ENCODE measurements at regions not wholly inside any gene's neighbourhood (a gene's known extent, or its start where the extent isn't known, plus 50 kb on each side); places are given as distances from the start of the nearest gene placed in this dataset.

DNA sequence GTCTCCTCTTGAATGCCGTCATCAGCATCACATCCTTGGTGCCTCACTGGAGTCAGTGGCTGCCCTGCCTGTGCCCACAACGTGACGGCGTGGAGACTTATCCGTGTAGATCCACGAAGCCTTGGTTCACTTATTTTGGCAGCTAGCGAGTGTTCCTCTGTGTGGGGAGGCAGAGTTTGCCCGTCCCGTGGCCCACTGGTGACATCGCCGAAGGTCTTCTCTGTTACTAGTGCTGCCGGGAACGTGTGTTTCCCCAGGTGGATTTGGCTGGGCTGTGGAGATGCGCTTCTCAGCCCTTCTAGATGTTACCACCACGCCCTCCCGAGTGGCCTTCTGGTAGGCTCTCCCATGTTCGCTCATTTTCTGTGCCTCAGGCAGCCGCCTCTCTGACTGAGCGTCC, 169.6 kb downstream of the SEC14L1 start:
- H3K4me3 ChIP-seq (ENCODE audit: insufficient read depth, low read length) = no peak overlapping the region
- no peaks in the 10 kb centered on the region for H3K9me3 ChIP-seq (ENCODE audit: low read depth, low read length)
- no peak overlapping the region for H3K4me2 ChIP-seq (ENCODE audit: insufficient read depth, low read length)
- no peaks in the 10 kb centered on the region for H3K27me3 ChIP-seq (ENCODE audit: insufficient read depth, low read length)
- H4K20me1 ChIP-seq (ENCODE audit: insufficient read depth, low read length) = no peaks in the 10 kb centered on the region
- no peak for TF ChIP-seq CTCF (IDR thresholded peaks at IDR 0.05; ENCODE audit: extremely low read depth, low read depth, low read length)
- H3K4me1 ChIP-seq (ENCODE audit: insufficient read depth, low read length) = peaks cover 42% of the 10 kb centered on the region
- no peak overlapping the region for H3K27ac ChIP-seq (ENCODE audit: low read depth, low read length)
- H3K79me2 ChIP-seq (ENCODE audit: insufficient read depth, low read length) = peaks cover 18% of the 10 kb centered on the region
- H3K36me3 ChIP-seq (ENCODE audit: insufficient read depth, low read length) = no peaks in the 10 kb centered on the region
- no peak overlapping the region for H2AFZ ChIP-seq (ENCODE audit: low read length)
- peak; percentile 80 for DNase-seq (ENCODE audit: insufficient read length, low spot score, missing footprints)

- Histone ChIP-seq H3K4me2 (ENCODE audit: insufficient read depth, low read length) (no peak overlapping the region), H3K36me3 (ENCODE audit: insufficient read depth, low read length) (no peaks in the 10 kb centered on the region), H4K20me1 (ENCODE audit: insufficient read depth, low read length) (no peaks in the 10 kb centered on the region), H3K9me3 (ENCODE audit: low read depth, low read length) (no peaks in the 10 kb centered on the region), H3K27ac (ENCODE audit: low read depth, low read length) (no peak overlapping the region), H3K4me3 (ENCODE audit: insufficient read depth, low read length) (no peak overlapping the region), H3K4me1 (ENCODE audit: insufficient read depth, low read length) (peaks cover 53% of the 10 kb centered on the region), H3K79me2 (ENCODE audit: insufficient read depth, low read length) (peaks cover 20% of the 10 kb centered on the region), H3K27me3 (ENCODE audit: insufficient read depth, low read length) (no peaks in the 10 kb centered on the region), H2AFZ (ENCODE audit: low read length) (no peak overlapping the region)
- DNase-seq (ENCODE audit: insufficient read length, low spot score, missing footprints) = peak; percentile 72
- no peak for TF ChIP-seq CTCF (IDR thresholded peaks at IDR 0.05; ENCODE audit: extremely low read depth, low read depth, low read length)
These were observed 170.7 kb downstream of the SEC14L1 start for GRCh38 chr17:77311371-77311981.

- no peak overlapping the region for H3K27ac ChIP-seq (ENCODE audit: low read depth, low read length)
- peak; percentile 6 for DNase-seq (ENCODE audit: insufficient read length, low spot score, missing footprints)
- no peak for TF ChIP-seq CTCF (IDR thresholded peaks at IDR 0.05; ENCODE audit: extremely low read depth, low read depth, low read length)
- no peaks in the 10 kb centered on the region for H3K27me3 ChIP-seq (ENCODE audit: insufficient read depth, low read length)
- peaks cover 19% of the 10 kb centered on the region for H3K79me2 ChIP-seq (ENCODE audit: insufficient read depth, low read length)
- no peak overlapping the region for H3K4me2 ChIP-seq (ENCODE audit: insufficient read depth, low read length)
- H2AFZ ChIP-seq (ENCODE audit: low read length) = no peak overlapping the region
- H3K4me1 ChIP-seq (ENCODE audit: insufficient read depth, low read length) = peaks cover 58% of the 10 kb centered on the region
- no peaks in the 10 kb centered on the region for H3K9me3 ChIP-seq (ENCODE audit: low read depth, low read length)
- H3K4me3 ChIP-seq (ENCODE audit: insufficient read depth, low read length) = no peak overlapping the region
- H3K36me3 ChIP-seq (ENCODE audit: insufficient read depth, low read length) = no peaks in the 10 kb centered on the region
- H4K20me1 ChIP-seq (ENCODE audit: insufficient read depth, low read length) = no peaks in the 10 kb centered on the region
These were observed 171.4 kb downstream of the SEC14L1 start for GRCh38 chr17:77312061-77312701.

DNA sequence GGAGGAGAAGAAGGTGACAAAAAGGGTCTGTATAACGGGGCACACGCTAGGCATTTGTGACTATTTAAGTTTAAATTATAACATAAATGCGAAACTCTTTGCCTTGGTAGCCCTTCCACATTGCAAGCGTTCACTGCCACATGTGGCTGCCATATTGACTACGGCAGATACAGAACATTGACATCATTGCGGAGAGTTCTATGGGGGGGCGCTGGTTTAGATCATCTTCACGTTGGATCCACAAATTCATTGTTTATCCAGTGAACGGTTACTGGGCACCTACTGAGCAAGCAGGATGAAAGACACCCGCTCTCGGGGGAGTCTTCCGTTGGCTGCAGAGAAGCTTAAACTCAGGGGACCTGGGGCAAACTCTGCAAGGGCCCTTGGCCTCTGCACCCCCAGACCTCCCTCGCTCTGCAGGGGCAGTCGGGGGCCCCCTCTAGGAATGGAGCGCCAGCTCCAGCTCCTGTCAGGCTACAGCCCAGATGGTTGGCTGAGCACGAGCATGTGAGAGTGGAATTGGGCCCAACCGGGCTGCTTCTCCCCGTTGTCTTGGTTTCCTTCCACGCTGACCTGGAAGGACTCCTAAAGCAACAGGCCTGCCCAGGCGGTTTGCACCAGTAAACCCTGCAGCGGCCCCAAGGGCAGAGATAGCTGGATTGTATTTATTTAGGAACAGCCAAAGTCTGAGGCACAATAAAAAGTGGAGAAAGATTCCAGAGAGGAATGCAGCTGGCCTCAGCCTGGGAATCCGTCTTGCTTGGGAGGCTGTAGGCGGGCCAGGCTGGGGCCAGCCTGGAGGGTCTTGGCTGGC, 172.2 kb downstream of the SEC14L1 start:
- H3K9me3 ChIP-seq (ENCODE audit: low read depth, low read length) = no peaks in the 10 kb centered on the region
- DNase-seq (ENCODE audit: insufficient read length, low spot score, missing footprints) = peak; percentile 98
- H3K36me3 ChIP-seq (ENCODE audit: insufficient read depth, low read length) = no peaks in the 10 kb centered on the region
- peak overlapping the region; percentile 56 for H2AFZ ChIP-seq (ENCODE audit: low read length)
- TF ChIP-seq CTCF (IDR thresholded peaks at IDR 0.05; ENCODE audit: extremely low read depth, low read depth, low read length) = no peak
- peaks cover 51% of the 10 kb centered on the region for H3K4me1 ChIP-seq (ENCODE audit: insufficient read depth, low read length)
- H3K4me3 ChIP-seq (ENCODE audit: insufficient read depth, low read length) = peak overlapping the region; percentile 23
- H3K4me2 ChIP-seq (ENCODE audit: insufficient read depth, low read length) = peak overlapping the region; percentile 64
- no peaks in the 10 kb centered on the region for H4K20me1 ChIP-seq (ENCODE audit: insufficient read depth, low read length)
- H3K27ac ChIP-seq (ENCODE audit: low read depth, low read length) = peak overlapping the region; percentile 95
- no peaks in the 10 kb centered on the region for H3K27me3 ChIP-seq (ENCODE audit: insufficient read depth, low read length)
- peaks cover 16% of the 10 kb centered on the region for H3K79me2 ChIP-seq (ENCODE audit: insufficient read depth, low read length)
